HEK293T (cell line): ENCODE measurements at regions not wholly inside any gene's neighbourhood (a gene's known extent, or its start where the extent isn't known, plus 50 kb on each side); places are given as distances from the start of the nearest gene placed in this dataset.

Source experiments
- BHLHE40 ChIP-seq: fragments of 450-650 bp; IDR thresholded peaks from 2 replicates; pipeline ENCODE4 v1.6.1; 2016; ENCODE audit warnings: mild to moderate bottlenecking, moderate library complexity, borderline replicate concordance
- CTBP1 ChIP-seq: fragments of 450-650 bp; IDR thresholded peaks from 2 replicates; pipeline ENCODE4 v1.6.1; 2016; ENCODE audit warnings: borderline replicate concordance
- FOXA1 ChIP-seq: fragments of 450-650 bp; IDR thresholded peaks from 2 replicates; pipeline ENCODE4 v1.6.1; 2016; ENCODE audit warnings: mild to moderate bottlenecking
- FOXK2 ChIP-seq: fragments of 450-650 bp; IDR thresholded peaks from 2 replicates; pipeline ENCODE4 v1.6.1; 2016; ENCODE audit warnings: mild to moderate bottlenecking
- L3MBTL2 ChIP-seq: fragments of 450-650 bp; conservative IDR thresholded peaks from 2 replicates; pipeline ENCODE4 v1.6.1; 2016; ENCODE audit warnings: mild to moderate bottlenecking
- LEF1 ChIP-seq: fragments of 450-650 bp; IDR thresholded peaks from 2 replicates; pipeline ENCODE4 v1.6.1; 2017; ENCODE audit warnings: mild to moderate bottlenecking, borderline replicate concordance
- NFRKB ChIP-seq: fragments of 450-650 bp; IDR thresholded peaks from 2 replicates; pipeline ENCODE4 v1.6.1; 2016; ENCODE audit warnings: mild to moderate bottlenecking, moderate library complexity
- SP1 ChIP-seq: fragments of 450-650 bp; IDR thresholded peaks from 2 replicates; pipeline ENCODE4 v1.6.1; 2017
- SUZ12 ChIP-seq: fragments of 450-650 bp; IDR thresholded peaks from 2 replicates; pipeline ENCODE4 v1.6.1; 2016; ENCODE audit warnings: mild to moderate bottlenecking
- TARDBP ChIP-seq: fragments of 450-650 bp; IDR thresholded peaks from 2 replicates; pipeline ENCODE4 v1.6.1; 2016
- ZNF384 ChIP-seq: fragments of 450-650 bp; IDR thresholded peaks from 2 replicates; pipeline ENCODE4 v1.6.1; 2016
- TF ChIP-seq, protein P1 (sequence below): fragments of 450-650 bp; IDR thresholded peaks from 2 replicates; pipeline ENCODE4 v1.6.1; 2016

DNA sequence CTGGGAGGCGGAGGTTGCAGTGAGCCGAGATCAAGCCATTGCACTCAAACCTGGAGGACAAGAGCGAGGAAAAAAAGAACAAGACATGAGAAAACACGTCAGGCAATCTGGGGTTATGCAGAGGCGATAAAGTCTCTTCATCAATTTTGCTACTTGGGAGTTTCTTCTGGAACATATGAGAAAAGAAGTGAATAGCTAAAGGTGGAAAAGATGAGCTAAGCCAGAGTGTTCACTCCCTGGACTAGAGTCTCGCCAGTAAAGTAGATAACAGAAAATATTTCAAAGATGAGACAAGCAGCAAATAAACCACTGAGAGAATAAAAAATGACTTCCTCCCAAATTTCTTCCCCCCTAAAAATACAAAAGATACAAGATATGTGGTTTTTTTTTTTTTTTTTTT, 188.4 kb upstream of the HES1 start:
- TF ChIP-seq BHLHE40 (no peak), SP1 (no peak), FOXK2 (no peak), NFRKB (no peak), CTBP1 (no peak), FOXA1 (no peak), SUZ12 (no peak), L3MBTL2 (no peak), ZNF384 (no peak), LEF1 (no peak), TARDBP (no peak)
- TF ChIP-seq, protein P1, sequence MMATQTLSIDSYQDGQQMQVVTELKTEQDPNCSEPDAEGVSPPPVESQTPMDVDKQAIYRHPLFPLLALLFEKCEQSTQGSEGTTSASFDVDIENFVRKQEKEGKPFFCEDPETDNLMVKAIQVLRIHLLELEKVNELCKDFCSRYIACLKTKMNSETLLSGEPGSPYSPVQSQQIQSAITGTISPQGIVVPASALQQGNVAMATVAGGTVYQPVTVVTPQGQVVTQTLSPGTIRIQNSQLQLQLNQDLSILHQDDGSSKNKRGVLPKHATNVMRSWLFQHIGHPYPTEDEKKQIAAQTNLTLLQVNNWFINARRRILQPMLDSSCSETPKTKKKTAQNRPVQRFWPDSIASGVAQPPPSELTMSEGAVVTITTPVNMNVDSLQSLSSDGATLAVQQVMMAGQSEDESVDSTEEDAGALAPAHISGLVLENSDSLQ, result no peak
